GM06990 (cell line): ENCODE measurements at regions not wholly inside any gene's neighbourhood (a gene's known extent, or its start where the extent isn't known, plus 50 kb on each side); places are given as distances from the start of the nearest gene placed in this dataset.

Experiments
- DNase-seq: peaks from one replicate; pipeline ENCODE4 v3.0.0-alpha.2; 2011; ENCODE audit not compliant: insufficient read length; ENCODE audit errors: extremely low read depth
- H3K27me3 ChIP-seq: replicated peaks from 2 replicates; pipeline ENCODE4 v1.6.0; 2011; ENCODE audit warnings: low read length; ENCODE audit not compliant: control insufficient read depth, insufficient read depth
- H3K36me3 ChIP-seq: 2 replicates; pipeline ENCODE4 v1.5.1; 2011; ENCODE audit warnings: low read length; ENCODE audit not compliant: control insufficient read depth, insufficient read depth
- H3K4me3 ChIP-seq: replicated peaks from 2 replicates; pipeline ENCODE4 v1.5.1; 2011; ENCODE audit warnings: low read depth, mild to moderate bottlenecking, control low read depth, low read length
- CTCF ChIP-seq: IDR thresholded peaks from 2 replicates; pipeline ENCODE4 v1.5.1; 2011; ENCODE audit warnings: low read length, control low read depth, mild to moderate bottlenecking, inconsistent platforms; ENCODE audit not compliant: insufficient read depth, poor library complexity, severe bottlenecking

GRCh38 chr13:75088915-75089314 lies 393.1 kb downstream of the TBC1D4 start:
- Histone ChIP-seq H3K27me3 (no peaks in the 10 kb centered on the region), H3K36me3 (no peaks in the 10 kb centered on the region), H3K4me3 (no peak overlapping the region)
- TF ChIP-seq CTCF, result no peak
- DNase-seq, result no peak

GRCh38 chr13:75079226-75079625 lies 402.7 kb downstream of the TBC1D4 start:
- TF ChIP-seq CTCF, result no peak
- Histone ChIP-seq H3K27me3 (no peaks in the 10 kb centered on the region), H3K36me3 (no peaks in the 10 kb centered on the region), H3K4me3 (no peak overlapping the region)
- no peak for DNase-seq

GRCh38 chr13:75076476-75076875 lies 405.5 kb downstream of the TBC1D4 start:
- Histone ChIP-seq H3K27me3 (no peaks in the 10 kb centered on the region), H3K4me3 (no peak overlapping the region), H3K36me3 (no peaks in the 10 kb centered on the region)
- no peak for TF ChIP-seq CTCF
- DNase-seq, result no peak

- Histone ChIP-seq H3K27me3 (no peaks in the 10 kb centered on the region), H3K4me3 (no peak overlapping the region), H3K36me3 (no peaks in the 10 kb centered on the region)
- DNase-seq, result no peak
- no peak for TF ChIP-seq CTCF
Observed at GRCh38 chr13:75073786-75074185, 408.2 kb downstream of the TBC1D4 start.

- no peaks in the 10 kb centered on the region for H3K36me3 ChIP-seq
- H3K4me3 ChIP-seq, result no peak overlapping the region
- TF ChIP-seq CTCF, result no peak
- no peak for DNase-seq
- no peaks in the 10 kb centered on the region for H3K27me3 ChIP-seq
Observed at GRCh38 chr13:75072891-75073290, 409.1 kb downstream of the TBC1D4 start.

GRCh38 chr13:75072368-75072767 lies 409.6 kb downstream of the TBC1D4 start:
- no peak overlapping the region for H3K4me3 ChIP-seq
- TF ChIP-seq CTCF, result no peak
- DNase-seq, result no peak
- H3K27me3 ChIP-seq, result no peaks in the 10 kb centered on the region
- H3K36me3 ChIP-seq, result no peaks in the 10 kb centered on the region
